ENCODE measurements at regions not wholly inside any gene's neighbourhood (a gene's known extent, or its start where the extent isn't known, plus 50 kb on each side); places are given as distances from the start of the nearest gene placed in this dataset.
A peak's percentile ranks its signal among the peaks of the same experiment; 100 is the strongest.

DNA sequence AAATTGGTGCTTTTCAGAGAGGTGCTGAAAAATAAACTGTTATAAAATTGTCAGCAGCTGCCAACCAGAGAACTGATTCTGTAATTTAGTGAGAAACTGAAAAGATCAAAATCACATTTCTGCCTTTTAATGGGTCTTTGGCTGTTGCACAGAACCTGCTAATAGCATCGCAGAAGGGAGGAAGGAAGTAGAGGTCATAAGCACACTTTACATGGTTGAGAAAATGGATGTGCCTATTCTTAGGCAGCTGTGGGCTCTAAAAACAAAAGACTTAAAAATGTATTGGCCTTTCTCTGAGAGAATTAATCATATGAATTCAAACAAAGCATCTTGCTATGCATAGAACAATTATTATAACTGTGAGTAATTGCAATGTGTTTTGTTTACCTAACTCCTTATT, 1186.9 kb downstream of the DSC3 start:
- Histone ChIP-seq H3K56ac (replicated peaks; ENCODE audit: insufficient read length, low read depth, low read length) (no peak overlapping the region), H3K4me1 (replicated peaks in 1 of 4; ENCODE audit: control insufficient read depth in 3 of 4, insufficient read depth in 4 of 4, low read length in 3 of 4) (no peaks in the 10 kb centered on the region), H3K23ac (ENCODE audit: insufficient read length) (no peak overlapping the region), H2BK5ac (ENCODE audit: low read depth, low read length) (no peak overlapping the region), H3K23me2 (ENCODE audit: low read depth, low read length) (no peaks in the 10 kb centered on the region), H2BK12ac (ENCODE audit: low read depth, low read length) (no peak overlapping the region), H3K9ac (replicated peaks in 1 of 4; ENCODE audit: extremely low read depth in 1 of 4, low read depth in 3 of 4, low read length in 3 of 4) (no peak overlapping the region), H4K91ac (replicated peaks; ENCODE audit: insufficient read length, low read length) (no peak overlapping the region), H3K9me3 (ENCODE audit: insufficient read depth in 2 of 2, low read depth in 1 of 2, low read length in 1 of 2) (no peaks in the 10 kb centered on the region), H4K5ac (ENCODE audit: insufficient read length, low read depth, low read length) (no peak overlapping the region), H2BK20ac (ENCODE audit: low read length) (no peak overlapping the region), H2AFZ (ENCODE audit: low read length) (peak overlapping the region; percentile 88; the same call in 1 of the 2 replicates), H2AK5ac (ENCODE audit: low read depth, low read length) (no peak overlapping the region), H2BK15ac (ENCODE audit: low read length) (no peak overlapping the region), H2BK120ac (replicated peaks; ENCODE audit: low read depth, low read length) (no peak overlapping the region), H3K4me3 (ENCODE audit: extremely low read depth in 1 of 4, insufficient read depth in 2 of 4, low read depth in 3 of 4, low read length in 4 of 4) (no peak overlapping the region), H3K79me2 (ENCODE audit: control insufficient read depth in 1 of 2, insufficient read depth in 2 of 2, low read length in 2 of 2) (no peaks in the 10 kb centered on the region), H3K18ac (ENCODE audit: extremely low read depth, low read length) (no peak overlapping the region), H3K27ac (ENCODE audit: low read depth, low read length) (no peak overlapping the region), H3K79me1 (ENCODE audit: low read depth, low read length) (no peaks in the 10 kb centered on the region), H4K20me1 (replicated peaks in 1 of 2; ENCODE audit: control insufficient read depth in 1 of 2, insufficient read depth in 2 of 2, low read length in 2 of 2) (no peaks in the 10 kb centered on the region), H3K14ac (ENCODE audit: insufficient read length) (no peak overlapping the region), H4K8ac (ENCODE audit: extremely low read depth, insufficient read depth, low read length) (no peak overlapping the region), H3K4ac (replicated peaks; ENCODE audit: insufficient read length, low read depth, low read length) (no peak overlapping the region), H3K27me3 (replicated peaks in 1 of 4; ENCODE audit: control insufficient read depth in 3 of 4, extremely low read depth in 1 of 4, insufficient read depth in 3 of 4, low read length in 3 of 4) (no peaks in the 10 kb centered on the region), H3K36me3 (ENCODE audit: control insufficient read depth in 2 of 4, insufficient read depth in 4 of 4, low read length in 3 of 4) (no peaks in the 10 kb centered on the region), H3K4me2 (ENCODE audit: insufficient read depth in 1 of 2, low read depth in 2 of 2, low read length in 2 of 2) (no peak overlapping the region)
- no peak for FAIRE-seq
- 89% methylated on average over 1 of the region's 1 CpG; no CpG with 5 or more reads in 1 of the 2 experiments for WGBS, 2 experiments (ENCODE audit: extremely low coverage in 1 of 2, insufficient coverage in 1 of 2, insufficient read length in 1 of 2, insufficient replicate concordance in 2 of 2, low coverage in 1 of 2, low lambda C conversion rate in 2 of 2, missing lambda C conversion rate in 1 of 2)
- no peak for DNase-seq (ENCODE audit: low read depth in 1 of 2, low spot score in 2 of 2)
- ChIA-PET CTCF (ENCODE audit: partially characterized antibody) (no interaction called here), POLR2A (ENCODE audit: partially characterized antibody) (no interaction called here)
- TF ChIP-seq BRCA1 (IDR thresholded peaks at IDR 0.05; ENCODE audit: low read depth, low read length): no peak
